ENCODE measurements at regions not wholly inside any gene's neighbourhood (a gene's known extent, or its start where the extent isn't known, plus 50 kb on each side); places are given as distances from the start of the nearest gene placed in this dataset.

DNA sequence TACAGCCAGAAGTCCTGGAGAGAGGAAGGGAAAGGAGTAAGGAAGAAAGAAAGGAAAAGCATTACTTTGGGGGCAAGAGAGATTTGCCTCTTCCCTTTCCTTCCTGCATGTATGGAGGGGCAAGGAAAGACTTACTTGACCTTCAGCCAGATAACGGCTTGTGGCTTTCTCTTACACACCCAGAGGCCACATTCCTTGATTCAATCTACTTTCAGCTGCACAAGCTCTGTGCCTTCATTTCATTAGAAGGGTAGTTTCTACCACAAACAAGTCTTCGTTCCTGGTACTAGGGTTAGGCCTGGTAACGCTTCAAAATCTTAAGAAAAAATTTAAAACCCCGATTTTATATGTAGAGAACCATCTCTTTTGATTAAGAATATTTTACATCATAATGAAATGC, 835.9 kb downstream of the TUSC7 start (continued):
- TF ChIP-seq NANOG (IDR thresholded peaks at IDR 0.05; ENCODE audit: insufficient read depth, low read depth, low read length, poor library complexity, severe bottlenecking), result no peak
- TF ChIP-seq SAP30 (IDR thresholded peaks at IDR 0.05; ENCODE audit: insufficient read depth, insufficient replicate concordance, low read length), result no peak
